ENCODE measurements at regions not wholly inside any gene's neighbourhood (a gene's known extent, or its start where the extent isn't known, plus 50 kb on each side); places are given as distances from the start of the nearest gene placed in this dataset.

DNA sequence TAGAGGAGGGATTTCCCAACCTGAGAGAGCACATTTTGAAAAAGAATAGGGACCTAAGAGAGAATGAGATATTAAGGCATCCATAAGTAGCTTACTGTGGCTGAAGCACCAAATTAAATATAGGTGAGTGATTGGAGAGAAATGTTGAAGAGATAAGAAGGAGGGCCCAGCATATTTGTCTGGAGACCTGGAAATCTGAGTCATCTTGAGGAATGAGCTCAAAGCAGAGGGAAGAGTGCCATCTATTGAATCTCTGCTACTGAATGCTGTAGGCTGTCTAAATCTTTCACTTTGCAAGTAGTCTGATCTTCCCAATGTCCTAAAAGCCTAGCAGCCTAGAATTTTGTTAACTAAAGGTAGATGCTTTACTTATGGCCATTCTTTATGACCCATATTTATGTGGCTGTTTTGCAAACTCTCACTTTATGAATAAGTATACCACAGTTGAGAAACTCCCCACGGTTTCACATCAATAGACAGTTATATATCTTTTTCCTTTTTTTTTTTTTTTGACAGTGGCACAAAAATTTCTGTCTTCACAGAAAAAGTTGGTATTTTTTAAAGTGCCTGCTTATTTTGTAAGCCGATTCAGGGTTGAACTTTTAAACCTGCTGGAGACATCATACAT lies 2093.5 kb downstream of the LRRC4C start (continued):
- TF ChIP-seq ZNF567 (CRISPR knock-in tag; IDR thresholded peaks at IDR 0.05; ENCODE audit: borderline replicate concordance) (no peak), MTF1 (CRISPR knock-in tag; IDR thresholded peaks at IDR 0.05) (no peak), MAFG (CRISPR knock-in tag; IDR thresholded peaks at IDR 0.05) (no peak)

DNA sequence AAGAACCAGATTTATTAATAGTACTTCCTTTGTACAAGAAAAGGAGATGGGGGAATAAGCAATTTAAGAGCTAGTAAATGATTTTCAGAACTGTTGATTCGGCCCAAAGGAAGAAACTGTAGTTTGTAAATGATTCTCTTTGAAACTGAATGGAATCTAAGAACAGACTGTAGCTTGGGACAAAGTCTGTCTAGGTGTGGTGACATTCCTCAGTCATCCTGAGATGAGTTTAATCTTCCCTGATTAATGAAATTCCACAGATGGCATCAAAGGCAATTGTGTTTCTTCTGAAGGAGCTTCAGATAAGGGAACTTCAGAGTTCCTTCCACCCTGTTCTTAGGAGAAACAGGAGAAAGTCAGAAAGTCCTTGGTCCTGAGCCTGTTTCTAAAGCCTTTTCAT lies 2095.9 kb downstream of the LRRC4C start:
- Histone ChIP-seq H3K9ac (ENCODE audit: insufficient read depth, low read depth, low read length) (no peak overlapping the region), H3K4me3 (replicated peaks in 1 of 3; ENCODE audit: insufficient read depth in 1 of 3, low read depth in 2 of 3, low read length in 3 of 3) (no peak overlapping the region), H2AFZ (ENCODE audit: low read length) (no peak overlapping the region), H3K27me3 (ENCODE audit: control insufficient read depth in 1 of 2, insufficient read depth in 2 of 2, low read length in 2 of 2) (no peaks in the 10 kb centered on the region), H3K27ac (ENCODE audit: extremely low read length, insufficient read depth, low read length) (no peak overlapping the region), H3K36me3 (replicated peaks in 1 of 2; ENCODE audit: control insufficient read depth in 1 of 2, insufficient read depth in 2 of 2, low read length in 2 of 2) (no peaks in the 10 kb centered on the region), H4K20me1 (ENCODE audit: insufficient read depth, low read length) (no peaks in the 10 kb centered on the region), H3K79me2 (ENCODE audit: insufficient read depth, low read length) (no peaks in the 10 kb centered on the region), H3K4me2 (ENCODE audit: low read depth, low read length) (no peak overlapping the region), H3K4me1 (ENCODE audit: insufficient read depth, low read length) (no peaks in the 10 kb centered on the region), H3K9me3 (ENCODE audit: low read length) (no peaks in the 10 kb centered on the region)
- in situ Hi-C loops (cut with HindIII; ENCODE audit: extremely low pct_ligation_motif_present, low pct_unique_long_range_greater_than_20kb), result no loop called here
- ATAC-seq (no peak), FAIRE-seq (no peak), DNase-seq (ENCODE audit: low spot score) (no peak)
- BruUV-seq (replicated peaks), result no TSS peak
- ChIA-PET POLR2A (no interaction called here), CTCF (ENCODE audit: low intra/inter-chr PET ratio, low total read pairs) (no interaction called here)
- intact Hi-C loops (cut with micrococcal nuclease; ENCODE audit: unreplicated experiment), result no loop called here
- WGBS (ENCODE audit: low lambda C conversion rate), result 5% methylated on average over 1 of the region's 1 CpG
- TF ChIP-seq KAT7 (CRISPR knock-in tag; IDR thresholded peaks at IDR 0.05; ENCODE audit: borderline replicate concordance) (no peak), ZNF746 (CRISPR knock-in tag; IDR thresholded peaks at IDR 0.05) (no peak), ZNF710 (CRISPR knock-in tag; IDR thresholded peaks at IDR 0.05; ENCODE audit: borderline replicate concordance) (no peak), TCF7L2 (IDR thresholded peaks at IDR 0.05; ENCODE audit: low read depth, low read length) (no peak), GFI1 (CRISPR knock-in tag; IDR thresholded peaks at IDR 0.05; ENCODE audit: borderline replicate concordance) (no peak), ZNF558 (CRISPR knock-in tag; IDR thresholded peaks at IDR 0.05; ENCODE audit: borderline replicate concordance) (no peak), SRSF4 (IDR thresholded peaks at IDR 0.05; ENCODE audit: low read depth, low read length, poor library complexity, severe bottlenecking) (no peak), ZKSCAN1 (IDR thresholded peaks at IDR 0.05; ENCODE audit: low read length) (no peak), FOXO1 (CRISPR knock-in tag; IDR thresholded peaks at IDR 0.05) (no peak), GPBP1L1 (CRISPR knock-in tag; IDR thresholded peaks at IDR 0.05) (no peak), NFYB (CRISPR knock-in tag; IDR thresholded peaks at IDR 0.05) (no peak), GMEB2 (CRISPR knock-in tag; IDR thresholded peaks at IDR 0.05; ENCODE audit: low read depth) (no peak), ARHGAP35 (CRISPR knock-in tag; IDR thresholded peaks at IDR 0.05; ENCODE audit: borderline replicate concordance) (no peak)
- TF ChIP-seq, protein P1, sequence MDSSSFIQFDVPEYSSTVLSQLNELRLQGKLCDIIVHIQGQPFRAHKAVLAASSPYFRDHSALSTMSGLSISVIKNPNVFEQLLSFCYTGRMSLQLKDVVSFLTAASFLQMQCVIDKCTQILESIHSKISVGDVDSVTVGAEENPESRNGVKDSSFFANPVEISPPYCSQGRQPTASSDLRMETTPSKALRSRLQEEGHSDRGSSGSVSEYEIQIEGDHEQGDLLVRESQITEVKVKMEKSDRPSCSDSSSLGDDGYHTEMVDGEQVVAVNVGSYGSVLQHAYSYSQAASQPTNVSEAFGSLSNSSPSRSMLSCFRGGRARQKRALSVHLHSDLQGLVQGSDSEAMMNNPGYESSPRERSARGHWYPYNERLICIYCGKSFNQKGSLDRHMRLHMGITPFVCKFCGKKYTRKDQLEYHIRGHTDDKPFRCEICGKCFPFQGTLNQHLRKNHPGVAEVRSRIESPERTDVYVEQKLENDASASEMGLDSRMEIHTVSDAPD (CRISPR knock-in tag; IDR thresholded peaks at IDR 0.05), result no peak

Measured in HepG2 (cell line).